Lower lobe of right lung (tissue), 2 donors: ENCODE measurements at regions not wholly inside any gene's neighbourhood (a gene's known extent, or its start where the extent isn't known, plus 50 kb on each side); places are given as distances from the start of the nearest gene placed in this dataset.

ENCODE experiments used
- ATAC-seq, 2 donors: fragments of 200-7000 bp; cut with Tn5 transposase; one replicate each; pipeline ENCODE4 v1.9.1; 2020 to 2022; ENCODE audit warnings: mild to moderate bottlenecking in 2 of 2, moderate library complexity in 2 of 2
- DNase-seq: peaks from one replicate; pipeline ENCODE4 v3.0.0-alpha.2; 2020
- H3K27ac ChIP-seq: fragments of 200-600 bp; one replicate; pipeline ENCODE4 v1.8.0; 2022
- H3K27me3 ChIP-seq: fragments of 200-600 bp; one replicate; pipeline ENCODE4 v1.8.0; 2022; ENCODE audit warnings: low read depth
- H3K36me3 ChIP-seq: fragments of 200-600 bp; one replicate; pipeline ENCODE4 v1.8.0; 2022; ENCODE audit warnings: mild to moderate bottlenecking
- H3K4me1 ChIP-seq: fragments of 200-600 bp; one replicate; pipeline ENCODE4 v1.8.0; 2022
- H3K4me3 ChIP-seq: fragments of 200-600 bp; one replicate; pipeline ENCODE4 v1.8.0; 2022; ENCODE audit warnings: mild to moderate bottlenecking
- H3K9me3 ChIP-seq: fragments of 200-600 bp; one replicate; pipeline ENCODE4 v1.8.0; 2022
- intact Hi-C: fragments of 100-400 bp; cut with DNase I; formaldehyde crosslinking; loops from one replicate; pipeline ENCODE4 v1.11.0; 2022
- TF ChIP-seq, protein P1 (sequence below): fragments of 200-600 bp; IDR thresholded peaks from one replicate; pipeline ENCODE4 v1.8.0; 2022; ENCODE audit warnings: antibody characterized with exemption, mild to moderate bottlenecking
- donor health status: DM: no; HTN: yes; CAD: no; lungs with severe emphysema.

DNA sequence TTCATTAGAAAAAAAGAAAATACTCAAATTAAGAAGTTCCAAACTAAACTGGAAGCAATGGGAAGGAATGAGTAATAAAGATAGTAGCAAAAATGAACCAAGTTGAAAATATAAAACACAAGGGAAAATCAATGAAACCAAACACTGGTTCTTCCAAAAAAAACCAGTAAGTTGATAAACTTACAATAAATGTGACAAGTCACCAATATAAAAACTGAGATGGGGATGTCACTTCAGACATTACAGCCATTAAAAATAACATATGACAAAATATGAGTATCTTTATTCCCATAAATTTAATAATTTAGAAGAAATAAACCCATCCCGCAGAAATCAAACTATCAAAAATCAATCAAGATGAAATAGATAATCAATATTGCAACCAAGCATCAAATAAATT is 633.9 kb upstream of the RAB6C start:
- H3K4me1 ChIP-seq, result no peaks in the 10 kb centered on the region
- H3K27me3 ChIP-seq, result no peaks in the 10 kb centered on the region
- H3K36me3 ChIP-seq, result no peaks in the 10 kb centered on the region
- DNase-seq (no peak), ATAC-seq (no peak)
- TF ChIP-seq, protein P1, sequence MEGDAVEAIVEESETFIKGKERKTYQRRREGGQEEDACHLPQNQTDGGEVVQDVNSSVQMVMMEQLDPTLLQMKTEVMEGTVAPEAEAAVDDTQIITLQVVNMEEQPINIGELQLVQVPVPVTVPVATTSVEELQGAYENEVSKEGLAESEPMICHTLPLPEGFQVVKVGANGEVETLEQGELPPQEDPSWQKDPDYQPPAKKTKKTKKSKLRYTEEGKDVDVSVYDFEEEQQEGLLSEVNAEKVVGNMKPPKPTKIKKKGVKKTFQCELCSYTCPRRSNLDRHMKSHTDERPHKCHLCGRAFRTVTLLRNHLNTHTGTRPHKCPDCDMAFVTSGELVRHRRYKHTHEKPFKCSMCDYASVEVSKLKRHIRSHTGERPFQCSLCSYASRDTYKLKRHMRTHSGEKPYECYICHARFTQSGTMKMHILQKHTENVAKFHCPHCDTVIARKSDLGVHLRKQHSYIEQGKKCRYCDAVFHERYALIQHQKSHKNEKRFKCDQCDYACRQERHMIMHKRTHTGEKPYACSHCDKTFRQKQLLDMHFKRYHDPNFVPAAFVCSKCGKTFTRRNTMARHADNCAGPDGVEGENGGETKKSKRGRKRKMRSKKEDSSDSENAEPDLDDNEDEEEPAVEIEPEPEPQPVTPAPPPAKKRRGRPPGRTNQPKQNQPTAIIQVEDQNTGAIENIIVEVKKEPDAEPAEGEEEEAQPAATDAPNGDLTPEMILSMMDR, result no peak
- H3K4me3 ChIP-seq, result no peak overlapping the region
- intact Hi-C loops, result no loop called here
- no peak overlapping the region for H3K27ac ChIP-seq
- no peaks in the 10 kb centered on the region for H3K9me3 ChIP-seq

DNA sequence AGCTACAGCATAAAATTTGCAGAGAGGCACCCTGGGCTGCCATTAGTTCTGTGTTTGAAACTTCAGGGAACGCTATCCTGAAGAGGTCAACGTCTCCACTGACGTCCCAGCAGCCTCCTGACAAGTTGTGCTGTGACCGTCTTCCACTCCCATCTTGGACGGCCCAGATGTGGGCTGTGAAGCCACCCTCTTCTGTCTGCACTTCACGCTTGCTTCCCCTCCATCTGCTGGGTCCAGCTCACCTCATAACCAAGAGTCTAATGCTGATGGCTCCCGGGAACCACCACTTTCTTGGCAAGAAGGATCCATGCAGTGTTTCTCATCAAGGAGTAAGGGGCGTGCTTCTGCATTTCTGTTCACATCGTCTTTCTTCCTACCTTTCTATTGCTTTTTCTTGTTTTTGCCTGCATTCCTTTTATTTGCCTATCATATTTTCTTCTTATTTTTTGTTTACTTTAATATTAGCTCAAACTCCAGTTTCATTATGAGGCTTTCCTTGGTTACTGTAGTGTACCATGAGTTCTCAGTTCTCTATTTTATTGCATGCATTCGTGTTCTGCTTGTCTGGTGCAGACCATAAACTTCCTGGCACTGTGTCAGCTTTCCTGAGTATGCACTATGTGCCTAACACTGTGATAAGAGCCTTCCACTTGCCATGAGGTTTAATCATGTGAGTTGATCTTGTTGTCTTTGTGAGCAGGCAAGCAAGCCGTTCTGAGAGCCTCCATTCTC is 631.8 kb upstream of the RAB6C start:
- Histone ChIP-seq H3K36me3 (no peaks in the 10 kb centered on the region), H3K4me3 (no peak overlapping the region), H3K9me3 (no peaks in the 10 kb centered on the region), H3K4me1 (no peaks in the 10 kb centered on the region), H3K27me3 (no peaks in the 10 kb centered on the region), H3K27ac (no peak overlapping the region)
- intact Hi-C loops, result no loop called here
- ATAC-seq (no peak), DNase-seq (no peak)
- TF ChIP-seq, protein P1, result no peak

DNA sequence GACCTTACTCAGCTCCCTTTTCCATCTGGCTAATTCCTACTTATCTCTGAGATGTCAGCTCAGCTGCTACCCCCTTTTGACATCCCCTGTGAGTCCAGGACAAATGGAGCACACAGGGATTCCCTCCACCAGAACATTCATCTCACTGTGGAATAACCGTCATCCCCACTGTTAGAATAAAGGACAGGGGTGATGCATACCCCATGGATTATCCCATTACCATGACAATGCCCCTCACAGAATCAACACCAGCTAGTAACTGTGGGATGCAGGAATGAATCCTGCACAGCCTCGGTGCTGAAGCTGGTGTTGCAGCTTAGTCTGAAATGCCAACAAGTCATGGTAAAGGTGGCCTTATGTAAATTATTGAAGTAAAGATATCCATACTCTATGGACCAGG is 624.8 kb upstream of the RAB6C start:
- Histone ChIP-seq H3K36me3 (no peaks in the 10 kb centered on the region), H3K27me3 (no peaks in the 10 kb centered on the region), H3K27ac (no peak overlapping the region), H3K9me3 (no peaks in the 10 kb centered on the region), H3K4me1 (no peaks in the 10 kb centered on the region), H3K4me3 (no peak overlapping the region)
- intact Hi-C loops, result no loop called here
- no peak for DNase-seq
- TF ChIP-seq, protein P1, result no peak
- ATAC-seq, result no peak

DNA sequence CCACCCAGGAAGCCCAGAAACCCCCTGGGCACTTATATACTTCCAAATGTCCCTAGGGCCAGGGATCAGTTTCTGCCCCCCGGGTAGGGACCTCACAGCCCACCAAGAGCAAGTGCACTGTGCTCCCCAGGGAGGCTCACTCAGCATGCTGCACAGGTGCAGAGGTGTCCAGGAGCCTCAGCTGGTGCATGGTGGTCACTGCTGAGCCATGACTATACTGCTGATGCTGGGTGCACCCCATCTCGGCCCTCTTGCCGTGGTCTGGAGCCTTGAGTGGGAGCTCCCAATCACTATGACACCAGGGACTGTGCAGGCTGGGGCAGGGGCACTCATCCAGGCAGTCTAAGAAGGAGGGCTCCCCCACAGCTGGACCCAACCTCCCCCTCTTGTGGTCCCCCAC is 617.8 kb upstream of the RAB6C start:
- H3K4me1 ChIP-seq, result no peaks in the 10 kb centered on the region
- no peaks in the 10 kb centered on the region for H3K36me3 ChIP-seq
- no peak for DNase-seq
- no peaks in the 10 kb centered on the region for H3K27me3 ChIP-seq
- H3K4me3 ChIP-seq, result no peak overlapping the region
- H3K27ac ChIP-seq, result no peak overlapping the region
- no peaks in the 10 kb centered on the region for H3K9me3 ChIP-seq
- intact Hi-C loops, result no loop called here
- TF ChIP-seq, protein P1, result no peak
- no peak for ATAC-seq

DNA sequence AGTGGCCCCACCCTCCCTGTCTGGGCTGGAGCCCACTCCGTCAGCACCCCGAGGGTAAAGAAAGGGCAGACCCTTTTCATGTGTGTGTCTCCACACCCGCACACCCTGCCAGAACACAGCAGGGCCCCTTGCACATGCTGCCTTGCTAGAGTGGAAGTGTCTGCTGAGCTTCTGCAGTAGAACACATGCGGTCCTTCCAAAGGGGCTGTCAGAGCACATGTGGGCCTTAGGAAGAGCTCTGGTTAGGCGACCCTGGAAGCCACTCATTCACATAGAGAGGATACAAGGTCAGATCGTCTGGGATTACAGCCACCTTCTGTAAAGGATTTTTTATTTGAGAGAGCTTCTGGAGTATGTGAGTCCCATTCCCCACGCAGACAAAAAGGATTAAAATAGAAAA is 613.2 kb upstream of the RAB6C start:
- no peaks in the 10 kb centered on the region for H3K4me1 ChIP-seq
- TF ChIP-seq, protein P1, result no peak

More for the DNA sequence above, 613.2 kb upstream of the RAB6C start:
- intact Hi-C loops, result no loop called here
- no peak for DNase-seq
- Histone ChIP-seq H3K9me3 (no peaks in the 10 kb centered on the region), H3K27ac (no peak overlapping the region), H3K27me3 (no peaks in the 10 kb centered on the region), H3K36me3 (no peaks in the 10 kb centered on the region), H3K4me3 (no peak overlapping the region)
- no peak for ATAC-seq
